ENCODE measurements at regions not wholly inside any gene's neighbourhood (a gene's known extent, or its start where the extent isn't known, plus 50 kb on each side); places are given as distances from the start of the nearest gene placed in this dataset.

- no peak for TF ChIP-seq POLR2A (IDR thresholded peaks at IDR 0.05; ENCODE audit: low read depth, low read length)
- no peak for TF ChIP-seq POLR2AphosphoS5 (IDR thresholded peaks at IDR 0.05; ENCODE audit: low read depth, low read length)
- no peak for TF ChIP-seq TAF1 (IDR thresholded peaks at IDR 0.05; ENCODE audit: borderline replicate concordance, low read depth, low read length)
- DNase-seq (ENCODE audit: insufficient read length) (no peak), FAIRE-seq (peak; percentile 21)
Observed at GRCh38 chrX:39938466-39938865, 159.3 kb downstream of the BCOR start.

- TF ChIP-seq TAF1 (IDR thresholded peaks at IDR 0.05; ENCODE audit: borderline replicate concordance, low read depth, low read length) (no peak), POLR2AphosphoS5 (IDR thresholded peaks at IDR 0.05; ENCODE audit: low read depth, low read length) (no peak)
- no peak for FAIRE-seq
- DNase-seq (ENCODE audit: insufficient read length), result no peak
Observed at GRCh38 chrX:39939678-39940077, 158.1 kb downstream of the BCOR start.

GRCh38 chrX:39941332-39941920 lies 156.3 kb downstream of the BCOR start:
- DNase-seq (ENCODE audit: insufficient read length) (no peak), FAIRE-seq (no peak)
- TF ChIP-seq TAF1 (IDR thresholded peaks at IDR 0.05; ENCODE audit: borderline replicate concordance, low read depth, low read length), result no peak
- no peak for TF ChIP-seq POLR2A (IDR thresholded peaks at IDR 0.05; ENCODE audit: low read depth, low read length)
- TF ChIP-seq POLR2AphosphoS5 (IDR thresholded peaks at IDR 0.05; ENCODE audit: low read depth, low read length), result no peak

- no peak for TF ChIP-seq TAF1 (IDR thresholded peaks at IDR 0.05; ENCODE audit: borderline replicate concordance, low read depth, low read length)
- no peak for TF ChIP-seq POLR2A (IDR thresholded peaks at IDR 0.05; ENCODE audit: low read depth, low read length)
- TF ChIP-seq POLR2AphosphoS5 (IDR thresholded peaks at IDR 0.05; ENCODE audit: low read depth, low read length), result no peak
- no peak for DNase-seq (ENCODE audit: insufficient read length)
- FAIRE-seq, result no peak
Observed at GRCh38 chrX:39944416-39944815, 153.3 kb downstream of the BCOR start.

- TF ChIP-seq TAF1 (IDR thresholded peaks at IDR 0.05; ENCODE audit: borderline replicate concordance, low read depth, low read length) (no peak), POLR2A (IDR thresholded peaks at IDR 0.05; ENCODE audit: low read depth, low read length) (no peak), POLR2AphosphoS5 (IDR thresholded peaks at IDR 0.05; ENCODE audit: low read depth, low read length) (no peak)
- DNase-seq (ENCODE audit: insufficient read length) (no peak), FAIRE-seq (no peak)
Observed at GRCh38 chrX:39945709-39946108, 152.0 kb downstream of the BCOR start.

- TF ChIP-seq POLR2AphosphoS5 (IDR thresholded peaks at IDR 0.05; ENCODE audit: low read depth, low read length) (no peak), TAF1 (IDR thresholded peaks at IDR 0.05; ENCODE audit: borderline replicate concordance, low read depth, low read length) (no peak), POLR2A (IDR thresholded peaks at IDR 0.05; ENCODE audit: low read depth, low read length) (no peak)
- DNase-seq (ENCODE audit: insufficient read length) (no peak), FAIRE-seq (no peak)
Observed at GRCh38 chrX:39946822-39947221, 150.9 kb downstream of the BCOR start.

- FAIRE-seq (peak; percentile 17), DNase-seq (ENCODE audit: insufficient read length) (no peak)
- no peak for TF ChIP-seq POLR2AphosphoS5 (IDR thresholded peaks at IDR 0.05; ENCODE audit: low read depth, low read length)
- no peak for TF ChIP-seq POLR2A (IDR thresholded peaks at IDR 0.05; ENCODE audit: low read depth, low read length)
- no peak for TF ChIP-seq TAF1 (IDR thresholded peaks at IDR 0.05; ENCODE audit: borderline replicate concordance, low read depth, low read length)
Observed at GRCh38 chrX:39948582-39948981, 149.2 kb downstream of the BCOR start.

- no peak for FAIRE-seq
Observed at GRCh38 chrX:39950018-39950688, 147.6 kb downstream of the BCOR start.

GRCh38 chrX:39952989-39953388 lies 144.8 kb downstream of the BCOR start:
- TF ChIP-seq POLR2AphosphoS5 (IDR thresholded peaks at IDR 0.05; ENCODE audit: low read depth, low read length) (no peak), POLR2A (IDR thresholded peaks at IDR 0.05; ENCODE audit: low read depth, low read length) (no peak), TAF1 (IDR thresholded peaks at IDR 0.05; ENCODE audit: borderline replicate concordance, low read depth, low read length) (no peak)
- no peak for DNase-seq (ENCODE audit: insufficient read length)
- peak; percentile 14 for FAIRE-seq

More at GRCh38 chrX:39950018-39950688, 147.6 kb downstream of the BCOR start:
- TF ChIP-seq TAF1 (IDR thresholded peaks at IDR 0.05; ENCODE audit: borderline replicate concordance, low read depth, low read length) (no peak), POLR2A (IDR thresholded peaks at IDR 0.05; ENCODE audit: low read depth, low read length) (no peak), POLR2AphosphoS5 (IDR thresholded peaks at IDR 0.05; ENCODE audit: low read depth, low read length) (no peak)
- DNase-seq (ENCODE audit: insufficient read length), result no peak

GRCh38 chrX:39953879-39954278 lies 143.9 kb downstream of the BCOR start:
- FAIRE-seq, result peak; percentile 57
- no peak for DNase-seq (ENCODE audit: insufficient read length)
- TF ChIP-seq TAF1 (IDR thresholded peaks at IDR 0.05; ENCODE audit: borderline replicate concordance, low read depth, low read length) (no peak), POLR2A (IDR thresholded peaks at IDR 0.05; ENCODE audit: low read depth, low read length) (no peak)

GRCh38 chrX:39954851-39955250 lies 142.9 kb downstream of the BCOR start:
- TF ChIP-seq POLR2AphosphoS5 (IDR thresholded peaks at IDR 0.05; ENCODE audit: low read depth, low read length), result no peak
- no peak for TF ChIP-seq TAF1 (IDR thresholded peaks at IDR 0.05; ENCODE audit: borderline replicate concordance, low read depth, low read length)
- no peak for TF ChIP-seq POLR2A (IDR thresholded peaks at IDR 0.05; ENCODE audit: low read depth, low read length)
- FAIRE-seq, result no peak
- no peak for DNase-seq (ENCODE audit: insufficient read length)

- DNase-seq (ENCODE audit: insufficient read length), result no peak
- TF ChIP-seq TAF1 (IDR thresholded peaks at IDR 0.05; ENCODE audit: borderline replicate concordance, low read depth, low read length) (no peak), POLR2AphosphoS5 (IDR thresholded peaks at IDR 0.05; ENCODE audit: low read depth, low read length) (no peak), POLR2A (IDR thresholded peaks at IDR 0.05; ENCODE audit: low read depth, low read length) (no peak)
- FAIRE-seq, result peak; percentile 84
Observed at GRCh38 chrX:39955625-39956024, 142.1 kb downstream of the BCOR start.

Data from GM12892 (cell line).